ENCODE measurements at regions not wholly inside any gene's neighbourhood (a gene's known extent, or its start where the extent isn't known, plus 50 kb on each side); places are given as distances from the start of the nearest gene placed in this dataset.

DNA sequence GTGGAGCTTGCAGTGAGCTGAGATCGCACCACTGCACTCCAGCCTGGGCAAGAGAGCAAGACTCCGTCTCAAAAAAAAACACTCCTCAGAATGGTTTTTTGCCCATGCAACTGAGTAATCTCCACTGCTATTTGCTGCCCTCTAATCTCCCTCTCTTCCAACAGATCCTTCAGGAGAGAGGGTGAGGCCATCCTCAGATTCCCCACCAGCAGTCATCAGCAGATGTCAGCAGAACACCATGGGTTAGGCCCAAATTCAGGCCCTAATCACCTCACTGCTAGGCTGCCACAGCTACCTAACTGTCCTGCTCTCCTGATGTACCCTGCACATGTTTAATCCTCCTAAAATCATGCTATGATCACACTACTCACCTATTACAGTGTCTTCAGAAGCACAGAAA is 63.2 kb upstream of the BEND6 start:
- TF ChIP-seq, protein P1, sequence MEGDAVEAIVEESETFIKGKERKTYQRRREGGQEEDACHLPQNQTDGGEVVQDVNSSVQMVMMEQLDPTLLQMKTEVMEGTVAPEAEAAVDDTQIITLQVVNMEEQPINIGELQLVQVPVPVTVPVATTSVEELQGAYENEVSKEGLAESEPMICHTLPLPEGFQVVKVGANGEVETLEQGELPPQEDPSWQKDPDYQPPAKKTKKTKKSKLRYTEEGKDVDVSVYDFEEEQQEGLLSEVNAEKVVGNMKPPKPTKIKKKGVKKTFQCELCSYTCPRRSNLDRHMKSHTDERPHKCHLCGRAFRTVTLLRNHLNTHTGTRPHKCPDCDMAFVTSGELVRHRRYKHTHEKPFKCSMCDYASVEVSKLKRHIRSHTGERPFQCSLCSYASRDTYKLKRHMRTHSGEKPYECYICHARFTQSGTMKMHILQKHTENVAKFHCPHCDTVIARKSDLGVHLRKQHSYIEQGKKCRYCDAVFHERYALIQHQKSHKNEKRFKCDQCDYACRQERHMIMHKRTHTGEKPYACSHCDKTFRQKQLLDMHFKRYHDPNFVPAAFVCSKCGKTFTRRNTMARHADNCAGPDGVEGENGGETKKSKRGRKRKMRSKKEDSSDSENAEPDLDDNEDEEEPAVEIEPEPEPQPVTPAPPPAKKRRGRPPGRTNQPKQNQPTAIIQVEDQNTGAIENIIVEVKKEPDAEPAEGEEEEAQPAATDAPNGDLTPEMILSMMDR (conservative IDR thresholded peaks at IDR 0.05; ENCODE audit: low read depth in 2 of 2) = peak; percentile 19 to 63; a peak in 2 of 4 replicates
- TF ChIP-seq CREB1 (CRISPR knock-in tag; IDR thresholded peaks at IDR 0.05; ENCODE audit: low read depth) = no peak
- no peak for TF ChIP-seq POLR2AphosphoS5 (IDR thresholded peaks at IDR 0.05; ENCODE audit: low read depth)
- TF ChIP-seq, protein P2, sequence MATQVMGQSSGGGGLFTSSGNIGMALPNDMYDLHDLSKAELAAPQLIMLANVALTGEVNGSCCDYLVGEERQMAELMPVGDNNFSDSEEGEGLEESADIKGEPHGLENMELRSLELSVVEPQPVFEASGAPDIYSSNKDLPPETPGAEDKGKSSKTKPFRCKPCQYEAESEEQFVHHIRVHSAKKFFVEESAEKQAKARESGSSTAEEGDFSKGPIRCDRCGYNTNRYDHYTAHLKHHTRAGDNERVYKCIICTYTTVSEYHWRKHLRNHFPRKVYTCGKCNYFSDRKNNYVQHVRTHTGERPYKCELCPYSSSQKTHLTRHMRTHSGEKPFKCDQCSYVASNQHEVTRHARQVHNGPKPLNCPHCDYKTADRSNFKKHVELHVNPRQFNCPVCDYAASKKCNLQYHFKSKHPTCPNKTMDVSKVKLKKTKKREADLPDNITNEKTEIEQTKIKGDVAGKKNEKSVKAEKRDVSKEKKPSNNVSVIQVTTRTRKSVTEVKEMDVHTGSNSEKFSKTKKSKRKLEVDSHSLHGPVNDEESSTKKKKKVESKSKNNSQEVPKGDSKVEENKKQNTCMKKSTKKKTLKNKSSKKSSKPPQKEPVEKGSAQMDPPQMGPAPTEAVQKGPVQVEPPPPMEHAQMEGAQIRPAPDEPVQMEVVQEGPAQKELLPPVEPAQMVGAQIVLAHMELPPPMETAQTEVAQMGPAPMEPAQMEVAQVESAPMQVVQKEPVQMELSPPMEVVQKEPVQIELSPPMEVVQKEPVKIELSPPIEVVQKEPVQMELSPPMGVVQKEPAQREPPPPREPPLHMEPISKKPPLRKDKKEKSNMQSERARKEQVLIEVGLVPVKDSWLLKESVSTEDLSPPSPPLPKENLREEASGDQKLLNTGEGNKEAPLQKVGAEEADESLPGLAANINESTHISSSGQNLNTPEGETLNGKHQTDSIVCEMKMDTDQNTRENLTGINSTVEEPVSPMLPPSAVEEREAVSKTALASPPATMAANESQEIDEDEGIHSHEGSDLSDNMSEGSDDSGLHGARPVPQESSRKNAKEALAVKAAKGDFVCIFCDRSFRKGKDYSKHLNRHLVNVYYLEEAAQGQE (IDR thresholded peaks at IDR 0.05; ENCODE audit: unreplicated experiment) = no peak
- no peak for TF ChIP-seq EZH2phosphoT487 (IDR thresholded peaks at IDR 0.05; ENCODE audit: unreplicated experiment)
- no peak for TF ChIP-seq JUNB (IDR thresholded peaks at IDR 0.05; ENCODE audit: unreplicated experiment)
- no peak for TF ChIP-seq EZH2 (IDR thresholded peaks at IDR 0.05; ENCODE audit: low read depth, unreplicated experiment)
- TF ChIP-seq ZNF114 (CRISPR knock-in tag; IDR thresholded peaks at IDR 0.05) = no peak
- TF ChIP-seq, protein P3, sequence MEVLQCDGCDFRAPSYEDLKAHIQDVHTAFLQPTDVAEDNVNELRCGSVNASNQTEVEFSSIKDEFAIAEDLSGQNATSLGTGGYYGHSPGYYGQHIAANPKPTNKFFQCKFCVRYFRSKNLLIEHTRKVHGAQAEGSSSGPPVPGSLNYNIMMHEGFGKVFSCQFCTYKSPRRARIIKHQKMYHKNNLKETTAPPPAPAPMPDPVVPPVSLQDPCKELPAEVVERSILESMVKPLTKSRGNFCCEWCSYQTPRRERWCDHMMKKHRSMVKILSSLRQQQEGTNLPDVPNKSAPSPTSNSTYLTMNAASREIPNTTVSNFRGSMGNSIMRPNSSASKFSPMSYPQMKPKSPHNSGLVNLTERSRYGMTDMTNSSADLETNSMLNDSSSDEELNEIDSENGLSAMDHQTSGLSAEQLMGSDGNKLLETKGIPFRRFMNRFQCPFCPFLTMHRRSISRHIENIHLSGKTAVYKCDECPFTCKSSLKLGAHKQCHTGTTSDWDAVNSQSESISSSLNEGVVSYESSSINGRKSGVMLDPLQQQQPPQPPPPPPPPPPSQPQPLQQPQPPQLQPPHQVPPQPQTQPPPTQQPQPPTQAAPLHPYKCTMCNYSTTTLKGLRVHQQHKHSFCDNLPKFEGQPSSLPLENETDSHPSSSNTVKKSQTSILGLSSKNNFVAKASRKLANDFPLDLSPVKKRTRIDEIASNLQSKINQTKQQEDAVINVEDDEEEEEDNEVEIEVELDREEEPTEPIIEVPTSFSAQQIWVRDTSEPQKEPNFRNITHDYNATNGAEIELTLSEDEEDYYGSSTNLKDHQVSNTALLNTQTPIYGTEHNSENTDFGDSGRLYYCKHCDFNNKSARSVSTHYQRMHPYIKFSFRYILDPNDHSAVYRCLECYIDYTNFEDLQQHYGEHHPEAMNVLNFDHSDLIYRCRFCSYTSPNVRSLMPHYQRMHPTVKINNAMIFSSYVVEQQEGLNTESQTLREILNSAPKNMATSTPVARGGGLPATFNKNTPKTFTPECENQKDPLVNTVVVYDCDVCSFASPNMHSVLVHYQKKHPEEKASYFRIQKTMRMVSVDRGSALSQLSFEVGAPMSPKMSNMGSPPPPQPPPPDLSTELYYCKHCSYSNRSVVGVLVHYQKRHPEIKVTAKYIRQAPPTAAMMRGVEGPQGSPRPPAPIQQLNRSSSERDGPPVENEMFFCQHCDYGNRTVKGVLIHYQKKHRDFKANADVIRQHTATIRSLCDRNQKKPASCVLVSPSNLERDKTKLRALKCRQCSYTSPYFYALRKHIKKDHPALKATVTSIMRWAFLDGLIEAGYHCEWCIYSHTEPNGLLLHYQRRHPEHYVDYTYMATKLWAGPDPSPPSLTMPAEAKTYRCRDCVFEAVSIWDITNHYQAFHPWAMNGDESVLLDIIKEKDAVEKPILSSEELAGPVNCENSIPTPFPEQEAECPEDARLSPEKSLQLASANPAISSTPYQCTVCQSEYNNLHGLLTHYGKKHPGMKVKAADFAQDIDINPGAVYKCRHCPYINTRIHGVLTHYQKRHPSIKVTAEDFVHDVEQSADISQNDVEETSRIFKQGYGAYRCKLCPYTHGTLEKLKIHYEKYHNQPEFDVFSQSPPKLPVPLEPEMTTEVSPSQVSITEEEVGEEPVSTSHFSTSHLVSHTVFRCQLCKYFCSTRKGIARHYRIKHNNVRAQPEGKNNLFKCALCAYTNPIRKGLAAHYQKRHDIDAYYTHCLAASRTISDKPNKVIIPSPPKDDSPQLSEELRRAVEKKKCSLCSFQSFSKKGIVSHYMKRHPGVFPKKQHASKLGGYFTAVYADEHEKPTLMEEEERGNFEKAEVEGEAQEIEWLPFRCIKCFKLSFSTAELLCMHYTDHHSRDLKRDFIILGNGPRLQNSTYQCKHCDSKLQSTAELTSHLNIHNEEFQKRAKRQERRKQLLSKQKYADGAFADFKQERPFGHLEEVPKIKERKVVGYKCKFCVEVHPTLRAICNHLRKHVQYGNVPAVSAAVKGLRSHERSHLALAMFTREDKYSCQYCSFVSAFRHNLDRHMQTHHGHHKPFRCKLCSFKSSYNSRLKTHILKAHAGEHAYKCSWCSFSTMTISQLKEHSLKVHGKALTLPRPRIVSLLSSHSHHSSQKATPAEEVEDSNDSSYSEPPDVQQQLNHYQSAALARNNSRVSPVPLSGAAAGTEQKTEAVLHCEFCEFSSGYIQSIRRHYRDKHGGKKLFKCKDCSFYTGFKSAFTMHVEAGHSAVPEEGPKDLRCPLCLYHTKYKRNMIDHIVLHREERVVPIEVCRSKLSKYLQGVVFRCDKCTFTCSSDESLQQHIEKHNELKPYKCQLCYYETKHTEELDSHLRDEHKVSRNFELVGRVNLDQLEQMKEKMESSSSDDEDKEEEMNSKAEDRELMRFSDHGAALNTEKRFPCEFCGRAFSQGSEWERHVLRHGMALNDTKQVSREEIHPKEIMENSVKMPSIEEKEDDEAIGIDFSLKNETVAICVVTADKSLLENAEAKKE (CRISPR knock-in tag; IDR thresholded peaks at IDR 0.05) = no peak
- no peak for TF ChIP-seq STAT1 (IDR thresholded peaks at IDR 0.05; ENCODE audit: unreplicated experiment)
- no peak for TF ChIP-seq ZNF331 (CRISPR knock-in tag; IDR thresholded peaks at IDR 0.05; ENCODE audit: low read depth)

Data from GM23338 (cell line).